Neural cell (in vitro differentiated cells): ENCODE measurements at regions not wholly inside any gene's neighbourhood (a gene's known extent, or its start where the extent isn't known, plus 50 kb on each side); places are given as distances from the start of the nearest gene placed in this dataset.

Experiments
- CTCF ChIP-seq: fragments of 450-650 bp; IDR thresholded peaks from 2 replicates; pipeline ENCODE4 v1.5.1; 2014; ENCODE audit warnings: antibody characterized with exemption, mild to moderate bottlenecking, moderate library complexity; ENCODE audit not compliant: poor library complexity, severe bottlenecking
- EP300 ChIP-seq: fragments of 450-650 bp; conservative IDR thresholded peaks from 2 replicates; pipeline ENCODE4 v1.6.1; 2014; ENCODE audit warnings: antibody characterized with exemption, mild to moderate bottlenecking, moderate library complexity; ENCODE audit not compliant: poor library complexity, severe bottlenecking
- POLR2AphosphoS5 ChIP-seq: IDR thresholded peaks from 2 replicates; pipeline ENCODE4 v1.6.1; 2012
- REST ChIP-seq: IDR thresholded peaks from 2 replicates; pipeline ENCODE4 v1.6.1; 2012; ENCODE audit warnings: borderline replicate concordance
- SMC3 ChIP-seq: fragments of 450-650 bp; conservative IDR thresholded peaks from 2 replicates; pipeline ENCODE4 v1.6.1; 2014; ENCODE audit warnings: antibody characterized with exemption, mild to moderate bottlenecking, moderate library complexity; ENCODE audit not compliant: poor library complexity

GRCh38 chr4:187209921-187210613, 486.4 kb upstream of the FAT1 start:
- TF ChIP-seq CTCF (no peak), SMC3 (no peak), REST (no peak), EP300 (no peak), POLR2AphosphoS5 (no peak)
